ENCODE measurements at regions not wholly inside any gene's neighbourhood (a gene's known extent, or its start where the extent isn't known, plus 50 kb on each side); places are given as distances from the start of the nearest gene placed in this dataset.

- no peak for TF ChIP-seq REST (IDR thresholded peaks at IDR 0.05; ENCODE audit: insufficient read depth in 1 of 2, low read depth in 2 of 2, low read length in 2 of 2)
- no peak for TF ChIP-seq POLR2AphosphoS5 (IDR thresholded peaks at IDR 0.05; ENCODE audit: low read depth, low read length)
- TF ChIP-seq TAF1 (IDR thresholded peaks at IDR 0.05; ENCODE audit: borderline replicate concordance, insufficient read depth, low read length): no peak
- TF ChIP-seq SIN3A (IDR thresholded peaks at IDR 0.05; ENCODE audit: borderline replicate concordance, insufficient read depth, low read length): no peak
- TF ChIP-seq FOXP2 (optimal IDR thresholded peaks at IDR 0.05; ENCODE audit: borderline replicate concordance, extremely low read depth, extremely low read length, insufficient read depth): no peak
Measured at GRCh38 chr9:95736891-95737522, 138.5 kb upstream of the ERCC6L2 start.

Data from PFSK-1 (cell line).